ENCODE measurements at regions not wholly inside any gene's neighbourhood (a gene's known extent, or its start where the extent isn't known, plus 50 kb on each side); places are given as distances from the start of the nearest gene placed in this dataset.
"Not testable (repeated sequence)": the region's sequence is repeated elsewhere in the genome, so short reads cannot be mapped to it uniquely, and the experiment has no call there.

GRCh38 chr2:132318481-132318880 is 98.1 kb upstream of the GPR39 start:
- not testable (repeated sequence) for DNase-seq (ENCODE audit: low spot score)

DNA sequence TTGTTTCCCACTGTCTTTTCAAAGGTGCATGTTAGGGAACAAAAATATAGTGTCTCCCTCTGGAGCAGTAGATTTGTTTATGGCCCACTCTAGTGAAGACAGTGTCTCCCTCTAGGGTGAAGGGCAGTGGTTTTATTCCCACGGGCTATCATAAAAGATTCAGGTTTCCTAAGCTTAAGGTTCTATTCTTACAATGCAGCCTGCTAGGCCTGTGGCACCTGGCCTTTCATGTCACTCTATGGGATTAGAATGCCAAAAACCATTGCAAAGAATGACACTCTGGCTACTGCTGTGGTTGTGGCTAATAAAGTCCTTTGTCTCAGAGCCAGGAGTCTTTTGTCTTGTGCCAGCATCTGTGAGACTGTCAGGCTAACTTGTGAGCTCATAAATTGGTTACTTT is 92.6 kb upstream of the GPR39 start:
- not testable (repeated sequence) for DNase-seq (ENCODE audit: low spot score)

- DNase-seq (ENCODE audit: low spot score) = not testable (repeated sequence)
Observed at GRCh38 chr2:132332345-132333033, 84.1 kb upstream of the GPR39 start.

DNA sequence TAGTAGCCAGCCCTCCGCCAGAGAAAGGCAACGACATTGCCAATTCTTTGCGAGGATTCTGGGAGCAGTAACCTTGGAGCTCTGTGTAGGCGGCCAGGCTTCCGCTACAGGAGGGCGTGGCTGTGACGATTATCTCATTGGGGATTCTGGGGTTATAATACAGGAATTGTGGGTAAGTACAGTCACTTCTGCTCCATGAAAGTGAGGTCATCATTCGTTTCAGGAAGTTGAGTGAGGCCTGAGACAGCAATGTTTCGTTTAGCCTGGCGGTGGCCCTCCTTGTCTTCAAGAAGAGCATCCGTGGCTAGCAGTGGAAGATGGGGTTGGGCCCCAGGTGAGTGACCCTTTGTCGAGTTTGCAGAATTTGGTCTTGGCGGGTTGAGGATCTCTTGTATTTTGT is 79.5 kb upstream of the GPR39 start:
- DNase-seq (ENCODE audit: low spot score) = not testable (repeated sequence)

DNA sequence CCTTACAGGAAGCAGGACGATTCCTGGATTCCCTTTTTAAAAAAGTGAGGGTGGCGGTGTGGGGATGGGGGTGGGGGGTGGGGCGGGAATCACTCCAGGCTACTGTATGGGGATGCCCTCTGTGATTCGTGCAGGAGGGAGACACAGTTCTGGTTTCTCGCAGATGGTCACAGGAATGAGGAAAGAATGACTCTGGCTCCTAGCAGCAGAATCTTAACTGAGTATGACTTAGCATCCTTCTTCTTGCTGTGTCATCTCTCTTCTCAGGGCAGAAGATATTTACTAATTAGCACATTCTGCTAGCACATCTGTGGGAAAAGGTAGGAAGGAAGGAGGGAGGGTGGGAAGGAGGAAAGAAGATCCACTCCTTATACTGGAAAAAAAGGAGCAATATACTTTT is 78.8 kb upstream of the GPR39 start:
- not testable (repeated sequence) for DNase-seq (ENCODE audit: low spot score)

- not testable (repeated sequence) for DNase-seq (ENCODE audit: low spot score)
Observed at GRCh38 chr2:132347041-132347780, 69.4 kb upstream of the GPR39 start.

DNA sequence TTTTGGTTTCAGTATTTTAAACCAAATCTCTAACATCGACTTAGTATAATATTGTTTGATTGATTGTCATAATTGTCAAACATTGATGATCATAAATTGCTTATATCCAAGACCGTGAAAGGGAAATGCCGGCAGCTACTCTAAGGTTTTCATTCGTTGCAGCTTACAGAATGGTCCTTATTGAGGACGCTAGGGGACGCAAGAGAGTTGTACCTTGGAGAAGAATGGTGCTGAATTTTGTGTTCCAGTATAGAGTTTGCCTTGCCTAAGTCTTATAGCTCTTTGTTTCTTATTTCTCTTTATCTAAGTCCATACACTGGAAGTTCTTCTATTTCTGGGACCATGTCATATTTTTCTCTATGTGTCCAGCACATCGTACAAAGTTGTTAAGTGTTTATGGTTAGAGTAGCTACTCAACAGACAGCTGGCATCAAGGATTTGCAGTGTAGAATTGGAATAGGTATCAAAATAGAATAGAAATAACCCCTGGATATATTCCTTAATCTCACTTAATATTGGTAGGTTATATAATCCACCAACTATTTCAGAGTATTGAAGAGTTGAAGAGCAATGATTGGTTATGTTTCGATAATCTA is 67.4 kb upstream of the GPR39 start:
- DNase-seq (ENCODE audit: low spot score) = not testable (repeated sequence)

- not testable (repeated sequence) for DNase-seq (ENCODE audit: low spot score)
Observed at GRCh38 chr2:132351668-132352067, 64.9 kb upstream of the GPR39 start.

GRCh38 chr2:132352481-132353001 is 64.1 kb upstream of the GPR39 start:
- peak; percentile 16 for DNase-seq (ENCODE audit: low spot score)

DNA sequence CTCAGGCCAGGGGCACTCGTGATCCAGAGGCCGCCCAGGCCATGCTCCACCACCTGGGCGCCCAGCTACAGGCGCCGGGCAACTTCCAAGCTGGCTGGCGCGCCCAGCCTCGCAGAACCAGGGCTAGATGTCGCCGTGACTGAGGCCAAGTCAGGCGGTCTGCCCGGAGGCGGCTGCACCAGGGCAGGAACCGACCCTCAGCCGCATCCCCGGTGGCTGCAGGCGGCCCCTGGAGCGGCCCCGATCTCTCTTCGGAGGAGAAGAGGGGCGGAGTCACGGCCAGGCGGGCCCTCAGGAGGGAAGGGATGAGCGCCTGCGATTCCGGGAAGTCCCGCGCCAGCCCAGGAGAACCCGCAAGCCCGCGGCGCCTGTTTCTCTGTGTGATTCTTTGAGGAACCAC is 63.2 kb upstream of the GPR39 start:
- not testable (repeated sequence) for DNase-seq (ENCODE audit: low spot score)

DNA sequence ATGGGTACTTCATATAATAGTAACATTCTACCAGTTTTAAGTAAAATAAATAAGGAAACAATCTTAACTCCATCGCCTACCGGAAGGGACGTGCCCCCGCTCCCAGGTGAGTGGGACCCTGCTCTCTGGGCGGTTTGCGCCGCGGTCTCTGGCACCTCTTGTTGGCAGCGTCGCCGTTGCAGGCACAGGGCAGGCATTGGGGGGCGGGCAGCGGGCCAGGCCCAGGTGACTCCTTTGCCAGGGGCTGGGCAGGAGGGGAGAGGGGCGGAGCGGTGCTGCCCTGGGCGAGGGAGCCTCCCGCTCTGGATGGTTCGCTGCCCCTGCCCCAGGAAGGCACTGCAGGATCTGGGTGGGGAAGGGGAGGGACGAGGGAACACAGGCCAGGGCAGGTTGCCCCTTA is 55.6 kb upstream of the GPR39 start:
- not testable (repeated sequence) for DNase-seq (ENCODE audit: low spot score)

DNA sequence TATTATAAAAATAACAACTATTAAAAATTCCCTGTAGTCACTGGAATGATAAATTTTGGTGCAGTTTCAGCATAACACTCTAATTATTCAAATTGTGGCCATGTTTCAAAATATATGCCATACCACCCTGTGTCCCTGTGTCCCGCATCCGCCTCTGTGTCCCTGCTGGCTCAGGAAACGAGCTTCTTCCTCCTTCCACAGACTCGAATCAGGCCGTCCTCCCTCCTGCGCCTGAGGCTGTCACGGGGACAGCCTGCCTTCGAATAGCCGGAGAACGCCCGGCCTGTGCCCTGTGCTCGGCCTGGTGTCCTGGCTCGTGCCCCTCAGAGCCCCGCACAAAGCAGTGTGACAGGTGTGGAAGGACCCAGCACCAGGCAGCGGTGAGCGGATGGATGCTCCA is 55.1 kb upstream of the GPR39 start:
- DNase-seq (ENCODE audit: low spot score) = not testable (repeated sequence)

GRCh38 chr2:132363352-132363751 is 53.3 kb upstream of the GPR39 start:
- DNase-seq (ENCODE audit: low spot score) = not testable (repeated sequence)

DNA sequence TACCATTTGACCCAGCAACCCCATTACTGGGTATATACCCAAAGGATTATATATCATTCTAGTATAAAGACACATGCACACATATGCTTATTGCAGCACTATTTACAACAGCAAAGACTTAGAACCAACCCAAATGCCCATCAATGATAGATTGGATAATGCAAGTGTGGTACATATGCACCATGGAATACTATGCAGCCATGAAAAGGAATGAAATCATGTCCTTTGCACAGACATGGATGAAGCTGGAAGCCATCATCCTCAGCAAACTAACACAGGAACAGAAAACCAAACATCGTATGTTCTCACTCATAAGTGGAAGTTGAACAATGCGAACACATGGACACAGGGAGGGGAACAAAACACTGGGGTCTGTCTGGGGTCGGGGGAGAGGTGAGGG is 50.6 kb upstream of the GPR39 start:
- DNase-seq (ENCODE audit: low spot score) = not testable (repeated sequence)

DNA sequence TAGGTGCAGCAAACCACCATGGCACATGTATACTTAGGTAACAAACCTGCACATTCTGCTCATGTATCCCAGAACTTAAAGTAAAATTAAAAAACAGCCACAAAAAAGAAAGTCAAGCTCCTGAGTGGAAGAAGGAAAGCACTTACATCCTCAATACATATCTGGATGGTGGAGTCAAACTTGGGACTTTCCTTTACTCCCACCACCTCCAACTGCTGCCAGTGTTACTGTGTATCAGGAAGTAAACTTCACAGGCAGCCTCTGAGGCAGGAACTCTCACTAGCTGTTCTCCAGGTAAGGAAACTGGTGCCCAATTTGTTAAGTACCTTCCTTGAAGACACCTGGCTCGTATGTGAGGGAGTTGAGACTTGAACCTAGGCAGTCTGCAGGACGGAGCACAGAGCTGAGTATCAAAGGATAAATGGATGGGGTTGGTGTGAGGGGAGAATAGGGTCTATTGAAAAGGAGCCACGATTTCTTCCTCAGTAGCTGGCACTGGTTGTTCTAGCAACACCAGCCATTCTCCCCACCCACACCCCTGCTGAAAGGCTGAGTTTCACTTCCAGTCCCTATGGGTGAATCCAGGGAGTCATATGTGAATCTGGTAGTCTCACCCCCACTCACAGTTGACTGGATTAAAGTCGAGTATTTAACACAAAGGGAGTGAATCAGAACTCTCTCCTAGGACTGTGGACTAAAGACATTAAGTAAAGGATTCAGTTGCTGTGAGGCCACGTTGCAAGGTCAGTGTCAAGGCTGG is 50.0 kb upstream of the GPR39 start:
- no peak for DNase-seq (ENCODE audit: low spot score)
